GM12878 (cell line): ENCODE measurements at regions not wholly inside any gene's neighbourhood (a gene's known extent, or its start where the extent isn't known, plus 50 kb on each side); places are given as distances from the start of the nearest gene placed in this dataset.

Source experiments
- ATAC-seq: fragments of 200-7000 bp; cut with Tn5 transposase; 3 replicates; pipeline ENCODE4 v1.9.1; 2020; ENCODE audit warnings: mild to moderate bottlenecking, moderate library complexity
- BruUV-seq: library from RNA; stranded (reverse); fragments of 400-500 nt; replicated peaks from 2 replicates; lab custom pipeline; 2021; lab: Mats Ljungman, UMichigan
- CTCF ChIA-PET: fragments of 300-600 bp; sonication (Branson Sonifier 250); formaldehyde crosslinking; extraction: SDS; loops from one replicate; lab custom pipeline; 2021; ENCODE audit warnings: inconsistent platforms; lab: Yijun Ruan, JAX
- POLR2A ChIA-PET: fragments of 350-600 bp; formaldehyde crosslinking; extraction: SDS; loops from one replicate; lab custom pipeline; 2021; ENCODE audit warnings: inconsistent platforms; lab: Charles Lee
- RAD21 ChIA-PET: fragments of 300-600 bp; sonication (Branson Sonifier 250); formaldehyde crosslinking; loops from one replicate; lab custom pipeline; 2023; ENCODE audit warnings: antibody characterized with exemption; ENCODE audit not compliant: unreplicated experiment; lab: Charles Lee
- SMC1A ChIA-PET: fragments of 300-600 bp; sonication (Branson Sonifier 250); formaldehyde crosslinking; loops from one replicate; lab custom pipeline; 2023; ENCODE audit not compliant: unreplicated experiment, uncharacterized antibody; lab: Charles Lee
- DNase-seq: peaks from one replicate; pipeline ENCODE4 v3.0.0-alpha.2; 2011; ENCODE audit warnings: low read depth, low spot score
- FAIRE-seq: peaks from 3 replicates; lab custom pipeline; 2011; peaks lifted over from hg19 to GRCh38; lab: Jason Lieb, UNC
- H2AFZ ChIP-seq: 2 replicates; pipeline ENCODE4 v1.6.0; 2011; ENCODE audit warnings: low read depth, low read length, control low read depth; ENCODE audit not compliant: control insufficient read depth
- H3K27ac ChIP-seq: 2 replicates; pipeline ENCODE4 v1.5.1; 2011; ENCODE audit warnings: control low read depth; ENCODE audit not compliant: control insufficient read depth, insufficient read depth
- H3K27me3 ChIP-seq, 2 experiments: replicated peaks in 1 of 2; 2 replicates each; pipeline versions ENCODE4 v1.6.0 to v1.6.1; 2011; ENCODE audit warnings: low read length in 1 of 2; ENCODE audit not compliant: control insufficient read depth in 2 of 2, insufficient read depth in 2 of 2
- H3K36me3 ChIP-seq, 2 experiments: 2 replicates each; pipeline ENCODE4 v1.5.1; 2011; ENCODE audit warnings: low read length in 1 of 2; ENCODE audit not compliant: control insufficient read depth in 2 of 2, insufficient read depth in 2 of 2
- H3K4me1 ChIP-seq: 2 replicates; pipeline ENCODE4 v1.6.1; 2011; ENCODE audit warnings: mild to moderate bottlenecking, low read length, moderate library complexity, mixed read lengths; ENCODE audit not compliant: control insufficient read depth, insufficient read depth
- H3K4me2 ChIP-seq: 2 replicates; pipeline ENCODE4 v1.6.0; 2011; ENCODE audit warnings: control low read depth; ENCODE audit not compliant: control insufficient read depth, insufficient read depth
- H3K4me3 ChIP-seq: fragments of 200-600 bp; sonication (generic); 2 replicates; pipeline ENCODE4 v1.5.1; 2016
- H3K79me2 ChIP-seq: 2 replicates; pipeline ENCODE4 v1.6.0; 2011; ENCODE audit warnings: low read length; ENCODE audit not compliant: control insufficient read depth, insufficient read depth
- H3K9ac ChIP-seq: 2 replicates; pipeline ENCODE4 v1.8.0; 2011; ENCODE audit warnings: low read length, control low read depth, mixed read lengths; ENCODE audit not compliant: control insufficient read depth, insufficient read depth
- H3K9me3 ChIP-seq: replicated peaks from 3 replicates; pipeline ENCODE4 v1.5.1; 2011; ENCODE audit warnings: mild to moderate bottlenecking, low read length; ENCODE audit not compliant: control insufficient read depth, insufficient read depth
- H4K20me1 ChIP-seq: 2 replicates; pipeline ENCODE4 v1.6.0; 2011; ENCODE audit not compliant: control insufficient read depth, insufficient read depth
- ATF7 ChIP-seq: fragments of 450-650 bp; IDR thresholded peaks from 2 replicates; pipeline ENCODE4 v1.6.1; 2016; ENCODE audit warnings: low read depth, mild to moderate bottlenecking
- CBX3 ChIP-seq: fragments of 200-600 bp; sonication (generic); IDR thresholded peaks from 2 replicates; pipeline ENCODE4 v1.6.1; 2016; ENCODE audit warnings: low read depth, borderline replicate concordance
- MAX ChIP-seq: IDR thresholded peaks from 2 replicates; pipeline ENCODE4 v1.6.1; 2012; ENCODE audit warnings: low read depth, low read length, improper control_type of control experiment
- RAD21 ChIP-seq: IDR thresholded peaks from 2 replicates; pipeline ENCODE4 v1.6.1; 2011; ENCODE audit warnings: mild to moderate bottlenecking, low read depth, low read length, moderate library complexity; ENCODE audit not compliant: insufficient read depth
- RELA ChIP-seq: fragments of 450-650 bp; IDR thresholded peaks from 2 replicates; pipeline ENCODE4 v1.8.0; 2014; ENCODE audit warnings: borderline replicate concordance; ENCODE audit not compliant: partially characterized antibody
- ZNF384 ChIP-seq: IDR thresholded peaks from 2 replicates; pipeline ENCODE4 v1.6.1; 2012; ENCODE audit warnings: low read depth, mild to moderate bottlenecking, low read length, improper control_type of control experiment, borderline replicate concordance
- WGBS: methylation state at CpG from one replicate; pipeline ENCODE4 v1.1.6; 2016; ENCODE audit warnings: low lambda C conversion rate; ENCODE audit not compliant: insufficient replicate concordance, insufficient coverage; ENCODE audit errors: missing lambda C conversion rate; 5-methylcytosine and 5-hydroxymethylcytosine counted together
- in situ Hi-C: fragments of 300-500 bp; cut with MboI; formaldehyde crosslinking; loops from 9 replicates; pipeline ENCODE4 v1.14.3; 2018; ENCODE audit warnings: mixed read lengths
- intact Hi-C: fragments of 100-400 bp; cut with micrococcal nuclease; formaldehyde crosslinking; loops from one replicate; pipeline ENCODE4 v1.14.2; 2022; ENCODE audit not compliant: unreplicated experiment
- TF ChIP-seq, protein P1 (sequence below): fragments of 450-650 bp; conservative IDR thresholded peaks from 2 replicates; pipeline ENCODE4 v1.6.1; 2017; ENCODE audit warnings: mild to moderate bottlenecking, moderate library complexity
- TF ChIP-seq, protein P2 (sequence below), 3 experiments: IDR thresholded peaks in 2 of 3; conservative IDR thresholded peaks in 1 of 3; 2 replicates each; pipeline ENCODE4 v1.5.1; 2011; ENCODE audit warnings: low read depth in 3 of 3, low read length in 3 of 3, mild to moderate bottlenecking in 3 of 3, control low read depth in 2 of 3, moderate library complexity in 2 of 3, inconsistent platforms in 1 of 3, mixed read lengths in 1 of 3; ENCODE audit not compliant: control insufficient read depth in 2 of 3, insufficient read depth in 1 of 3; ENCODE audit errors: extremely low read depth in 1 of 3
- TF ChIP-seq, protein P3 (sequence below): fragments of 450-650 bp; formaldehyde crosslinking; IDR thresholded peaks from 2 replicates; pipeline ENCODE4 v1.5.0; 2022; ENCODE audit warnings: mild to moderate bottlenecking, missing genetic modification characterization

DNA sequence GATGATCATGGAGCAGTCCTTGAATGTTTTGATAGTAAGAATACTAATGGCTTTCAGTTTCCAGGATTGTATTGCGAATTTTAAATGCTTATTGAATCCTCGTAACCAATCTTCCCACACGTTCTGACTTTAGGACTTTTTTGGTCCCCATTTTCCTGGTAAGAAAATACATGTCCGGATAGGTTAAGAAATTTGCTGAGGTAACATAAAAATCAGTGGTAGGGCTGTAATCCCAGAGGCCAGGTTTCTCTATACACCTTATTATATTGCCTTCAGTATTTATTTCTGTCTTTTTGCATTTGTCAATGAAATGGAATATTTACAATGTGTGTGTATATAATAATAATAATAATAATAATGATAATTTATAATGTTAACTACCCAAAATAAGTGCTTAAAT, 603.2 kb downstream of the TMEM182 start:
- ChIA-PET POLR2A (no interaction called here), SMC1A (interaction anchor here (1.5 kb wide), 1 partner anchor 12 kb away, joined by 4 read pairs; no protein-coding TSS in a partner anchor), CTCF (no interaction called here), RAD21 (interaction anchor here (0.7 kb wide), 1 partner anchor 647 kb away, joined by 4 read pairs; no protein-coding TSS in a partner anchor)
- Histone ChIP-seq H2AFZ (no peak overlapping the region), H3K4me3 (no peak overlapping the region), H3K79me2 (no peaks in the 10 kb centered on the region), H3K4me1 (no peaks in the 10 kb centered on the region), H3K9ac (no peak overlapping the region), H3K27me3 (no peaks in the 10 kb centered on the region), H3K4me2 (no peak overlapping the region), H4K20me1 (no peaks in the 10 kb centered on the region), H3K27ac (no peak overlapping the region), H3K9me3 (no peaks in the 10 kb centered on the region), H3K36me3 (no peaks in the 10 kb centered on the region)
- FAIRE-seq, result no peak
- DNase-seq, result no peak
- intact Hi-C loops, result no loop called here
- in situ Hi-C loops, result no loop called here
- ATAC-seq, result no peak
- no TSS peak for BruUV-seq
- 26% methylated on average over 4 of the region's 4 CpGs for WGBS
- TF ChIP-seq ATF7 (no peak), RAD21 (no peak), MAX (no peak), RELA (no peak)

DNA sequence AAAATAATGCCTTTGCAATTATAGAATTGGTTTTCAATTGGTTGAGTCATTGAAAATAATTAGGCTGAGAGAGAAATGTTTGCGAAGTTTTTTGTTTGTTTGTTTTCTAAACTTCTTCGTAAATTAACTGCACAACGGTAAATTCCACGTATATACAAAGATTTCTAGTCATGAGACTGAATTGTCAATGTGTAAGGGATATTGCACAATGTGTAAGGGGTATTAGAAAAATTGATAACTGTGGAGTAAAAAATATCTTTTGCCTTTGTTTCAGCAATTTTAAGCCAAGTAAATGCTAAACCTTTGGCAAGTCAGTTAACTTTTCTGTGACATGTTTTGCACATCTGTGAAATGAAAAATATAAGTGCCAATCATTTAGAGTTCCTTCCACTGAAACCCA, 606.0 kb downstream of the TMEM182 start:
- POLR2A ChIA-PET, result no interaction called here
- ATAC-seq, result no peak
- TF ChIP-seq, protein P1, sequence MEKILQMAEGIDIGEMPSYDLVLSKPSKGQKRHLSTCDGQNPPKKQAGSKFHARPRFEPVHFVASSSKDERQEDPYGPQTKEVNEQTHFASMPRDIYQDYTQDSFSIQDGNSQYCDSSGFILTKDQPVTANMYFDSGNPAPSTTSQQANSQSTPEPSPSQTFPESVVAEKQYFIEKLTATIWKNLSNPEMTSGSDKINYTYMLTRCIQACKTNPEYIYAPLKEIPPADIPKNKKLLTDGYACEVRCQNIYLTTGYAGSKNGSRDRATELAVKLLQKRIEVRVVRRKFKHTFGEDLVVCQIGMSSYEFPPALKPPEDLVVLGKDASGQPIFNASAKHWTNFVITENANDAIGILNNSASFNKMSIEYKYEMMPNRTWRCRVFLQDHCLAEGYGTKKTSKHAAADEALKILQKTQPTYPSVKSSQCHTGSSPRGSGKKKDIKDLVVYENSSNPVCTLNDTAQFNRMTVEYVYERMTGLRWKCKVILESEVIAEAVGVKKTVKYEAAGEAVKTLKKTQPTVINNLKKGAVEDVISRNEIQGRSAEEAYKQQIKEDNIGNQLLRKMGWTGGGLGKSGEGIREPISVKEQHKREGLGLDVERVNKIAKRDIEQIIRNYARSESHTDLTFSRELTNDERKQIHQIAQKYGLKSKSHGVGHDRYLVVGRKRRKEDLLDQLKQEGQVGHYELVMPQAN, result no peak
- no peak for TF ChIP-seq CBX3
- TF ChIP-seq ZNF384, result no peak
- TF ChIP-seq, protein P2, sequence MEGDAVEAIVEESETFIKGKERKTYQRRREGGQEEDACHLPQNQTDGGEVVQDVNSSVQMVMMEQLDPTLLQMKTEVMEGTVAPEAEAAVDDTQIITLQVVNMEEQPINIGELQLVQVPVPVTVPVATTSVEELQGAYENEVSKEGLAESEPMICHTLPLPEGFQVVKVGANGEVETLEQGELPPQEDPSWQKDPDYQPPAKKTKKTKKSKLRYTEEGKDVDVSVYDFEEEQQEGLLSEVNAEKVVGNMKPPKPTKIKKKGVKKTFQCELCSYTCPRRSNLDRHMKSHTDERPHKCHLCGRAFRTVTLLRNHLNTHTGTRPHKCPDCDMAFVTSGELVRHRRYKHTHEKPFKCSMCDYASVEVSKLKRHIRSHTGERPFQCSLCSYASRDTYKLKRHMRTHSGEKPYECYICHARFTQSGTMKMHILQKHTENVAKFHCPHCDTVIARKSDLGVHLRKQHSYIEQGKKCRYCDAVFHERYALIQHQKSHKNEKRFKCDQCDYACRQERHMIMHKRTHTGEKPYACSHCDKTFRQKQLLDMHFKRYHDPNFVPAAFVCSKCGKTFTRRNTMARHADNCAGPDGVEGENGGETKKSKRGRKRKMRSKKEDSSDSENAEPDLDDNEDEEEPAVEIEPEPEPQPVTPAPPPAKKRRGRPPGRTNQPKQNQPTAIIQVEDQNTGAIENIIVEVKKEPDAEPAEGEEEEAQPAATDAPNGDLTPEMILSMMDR (IDR thresholded peaks at IDR 0.05 in 2 of 3, conservative IDR thresholded peaks at IDR 0.05 in 1 of 3; ENCODE audit: control insufficient read depth in 2 of 3, extremely low read depth in 1 of 3, insufficient read depth in 1 of 3, low read depth in 3 of 3, low read length in 3 of 3), result no peak
- TF ChIP-seq, protein P3, sequence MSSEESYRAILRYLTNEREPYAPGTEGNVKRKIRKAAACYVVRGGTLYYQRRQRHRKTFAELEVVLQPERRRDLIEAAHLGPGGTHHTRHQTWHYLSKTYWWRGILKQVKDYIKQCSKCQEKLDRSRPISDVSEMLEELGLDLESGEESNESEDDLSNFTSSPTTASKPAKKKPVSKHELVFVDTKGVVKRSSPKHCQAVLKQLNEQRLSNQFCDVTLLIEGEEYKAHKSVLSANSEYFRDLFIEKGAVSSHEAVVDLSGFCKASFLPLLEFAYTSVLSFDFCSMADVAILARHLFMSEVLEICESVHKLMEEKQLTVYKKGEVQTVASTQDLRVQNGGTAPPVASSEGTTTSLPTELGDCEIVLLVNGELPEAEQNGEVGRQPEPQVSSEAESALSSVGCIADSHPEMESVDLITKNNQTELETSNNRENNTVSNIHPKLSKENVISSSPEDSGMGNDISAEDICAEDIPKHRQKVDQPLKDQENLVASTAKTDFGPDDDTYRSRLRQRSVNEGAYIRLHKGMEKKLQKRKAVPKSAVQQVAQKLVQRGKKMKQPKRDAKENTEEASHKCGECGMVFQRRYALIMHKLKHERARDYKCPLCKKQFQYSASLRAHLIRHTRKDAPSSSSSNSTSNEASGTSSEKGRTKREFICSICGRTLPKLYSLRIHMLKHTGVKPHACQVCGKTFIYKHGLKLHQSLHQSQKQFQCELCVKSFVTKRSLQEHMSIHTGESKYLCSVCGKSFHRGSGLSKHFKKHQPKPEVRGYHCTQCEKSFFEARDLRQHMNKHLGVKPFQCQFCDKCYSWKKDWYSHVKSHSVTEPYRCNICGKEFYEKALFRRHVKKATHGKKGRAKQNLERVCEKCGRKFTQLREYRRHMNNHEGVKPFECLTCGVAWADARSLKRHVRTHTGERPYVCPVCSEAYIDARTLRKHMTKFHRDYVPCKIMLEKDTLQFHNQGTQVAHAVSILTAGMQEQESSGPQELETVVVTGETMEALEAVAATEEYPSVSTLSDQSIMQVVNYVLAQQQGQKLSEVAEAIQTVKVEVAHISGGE, result no peak

More for the DNA sequence above, 606.0 kb downstream of the TMEM182 start:
- CTCF ChIA-PET, result no interaction called here
- Histone ChIP-seq H3K4me3 (no peak overlapping the region), H3K27ac (no peak overlapping the region), H3K4me2 (no peak overlapping the region), H3K36me3 (no peaks in the 10 kb centered on the region), H3K9ac (no peak overlapping the region), H4K20me1 (no peaks in the 10 kb centered on the region), H2AFZ (no peak overlapping the region), H3K79me2 (no peaks in the 10 kb centered on the region), H3K27me3 (no peaks in the 10 kb centered on the region), H3K9me3 (no peaks in the 10 kb centered on the region), H3K4me1 (no peaks in the 10 kb centered on the region)
- SMC1A ChIA-PET, result no interaction called here
- intact Hi-C loops, result no loop called here
- RAD21 ChIA-PET, result no interaction called here
- no peak for FAIRE-seq
- no peak for DNase-seq
- 27% methylated on average over 4 of the region's 4 CpGs for WGBS
- no TSS peak for BruUV-seq
- in situ Hi-C loops, result no loop called here
